ENCODE measurements at regions not wholly inside any gene's neighbourhood (a gene's known extent, or its start where the extent isn't known, plus 50 kb on each side); places are given as distances from the start of the nearest gene placed in this dataset.

GRCh38 chr4:34043131-34043530, 2201.2 kb downstream of the ARAP2 start:
- no peak for DNase-seq (ENCODE audit: low read depth)

GRCh38 chr4:34046580-34046979, 2197.7 kb downstream of the ARAP2 start:
- peak; percentile 49 for DNase-seq (ENCODE audit: low read depth)

GRCh38 chr4:34047363-34047762, 2197.0 kb downstream of the ARAP2 start:
- DNase-seq (ENCODE audit: low read depth): no peak

- DNase-seq (ENCODE audit: low read depth): no peak
Observed at GRCh38 chr4:34066126-34066525, 2178.2 kb downstream of the ARAP2 start.

GRCh38 chr4:34091451-34091850, 2152.9 kb downstream of the ARAP2 start:
- no peak for DNase-seq (ENCODE audit: low read depth)

- no peak for DNase-seq (ENCODE audit: low read depth)
Observed at GRCh38 chr4:34094114-34094513, 2150.2 kb downstream of the ARAP2 start.

- no peak for DNase-seq (ENCODE audit: low read depth)
Observed at GRCh38 chr4:34105311-34105710, 2139.0 kb downstream of the ARAP2 start.

GRCh38 chr4:34108391-34108790, 2135.9 kb downstream of the ARAP2 start:
- no peak for DNase-seq (ENCODE audit: low read depth)

- no peak for DNase-seq (ENCODE audit: low read depth)
Observed at GRCh38 chr4:34112573-34112972, 2131.7 kb downstream of the ARAP2 start.

GRCh38 chr4:34138385-34138784, 2105.9 kb downstream of the ARAP2 start:
- DNase-seq (ENCODE audit: low read depth): no peak

- DNase-seq (ENCODE audit: low read depth): no peak
Observed at GRCh38 chr4:34139346-34139745, 2105.0 kb downstream of the ARAP2 start.

GRCh38 chr4:34148322-34148908, 2095.9 kb downstream of the ARAP2 start:
- no peak for DNase-seq (ENCODE audit: low read depth)

- peak; percentile 45 for DNase-seq (ENCODE audit: low read depth)
Observed at GRCh38 chr4:34157547-34157946, 2086.8 kb downstream of the ARAP2 start.

- no peak for DNase-seq (ENCODE audit: low read depth)
Observed at GRCh38 chr4:34158878-34159277, 2085.4 kb downstream of the ARAP2 start.

GRCh38 chr4:34170946-34171345, 2073.4 kb downstream of the ARAP2 start:
- DNase-seq (ENCODE audit: low read depth): peak; percentile 30

GRCh38 chr4:34176609-34177008, 2067.7 kb downstream of the ARAP2 start:
- no peak for DNase-seq (ENCODE audit: low read depth)

- no peak for DNase-seq (ENCODE audit: low read depth)
Observed at GRCh38 chr4:34178476-34178875, 2065.8 kb downstream of the ARAP2 start.

- peak; percentile 94 for DNase-seq (ENCODE audit: low read depth)
Observed at GRCh38 chr4:34181311-34181841, 2062.9 kb downstream of the ARAP2 start.

- DNase-seq (ENCODE audit: low read depth): no peak
Observed at GRCh38 chr4:34181891-34182290, 2062.4 kb downstream of the ARAP2 start.

GRCh38 chr4:34182306-34182705, 2062.0 kb downstream of the ARAP2 start:
- no peak for DNase-seq (ENCODE audit: low read depth)

- no peak for DNase-seq (ENCODE audit: low read depth)
Observed at GRCh38 chr4:34183926-34184325, 2060.4 kb downstream of the ARAP2 start.

GRCh38 chr4:34187056-34187455, 2057.3 kb downstream of the ARAP2 start:
- DNase-seq (ENCODE audit: low read depth): no peak

GRCh38 chr4:34191443-34191842, 2052.9 kb downstream of the ARAP2 start:
- DNase-seq (ENCODE audit: low read depth): no peak

- peak; percentile 55 for DNase-seq (ENCODE audit: low read depth)
Observed at GRCh38 chr4:34193451-34194154, 2050.7 kb downstream of the ARAP2 start.

Measured in HS-5 (cell line).